Vagina (tissue), 2 donors: ENCODE measurements at regions not wholly inside any gene's neighbourhood (a gene's known extent, or its start where the extent isn't known, plus 50 kb on each side); places are given as distances from the start of the nearest gene placed in this dataset.

Source experiments
- DNase-seq, 2 donors: peaks; one replicate each; pipeline ENCODE4 v3.0.0-alpha.2; 2017; ENCODE audit errors: extremely low spot score in 2 of 2
- H3K27ac ChIP-seq: fragments of 200-600 bp; sonication (generic); one replicate; pipeline ENCODE4 v1.5.1; 2019
- H3K27me3 ChIP-seq: fragments of 200-600 bp; sonication (generic); one replicate; pipeline ENCODE4 v1.5.1; 2019
- H3K36me3 ChIP-seq, 2 donors: fragments of 200-600 bp; sonication (generic); one replicate each; pipeline ENCODE4 v1.5.1; 2017 to 2019
- H3K4me1 ChIP-seq: fragments of 200-600 bp; sonication (generic); one replicate; pipeline ENCODE4 v1.5.1; 2019
- H3K4me3 ChIP-seq, 2 donors: fragments of 200-600 bp; sonication (generic); 1 replicate in 1 of 2; 2 replicates in 1 of 2; pipeline ENCODE4 v1.5.1; 2016 to 2019
- H3K9me3 ChIP-seq: fragments of 200-600 bp; sonication (generic); one replicate; pipeline ENCODE4 v1.5.1; 2019
- POLR2A ChIP-seq, 2 donors: fragments of 450-650 bp; IDR thresholded peaks; one replicate each; pipeline ENCODE4 v1.6.1; 2017; ENCODE audit warnings: antibody characterized with exemption in 2 of 2, mild to moderate bottlenecking in 2 of 2, moderate library complexity in 2 of 2
- POLR2AphosphoS5 ChIP-seq, 2 donors: sonication (generic); formaldehyde crosslinking; IDR thresholded peaks; one replicate each; pipeline ENCODE4 v1.9.0; 2017; ENCODE audit warnings: antibody characterized with exemption in 2 of 2, mild to moderate bottlenecking in 2 of 2, low read depth in 1 of 2; ENCODE audit not compliant: insufficient read depth in 1 of 2
- intact Hi-C: fragments of 100-400 bp; cut with DNase I; formaldehyde crosslinking; loops from one replicate; pipeline ENCODE4 v1.15.1; 2023
- TF ChIP-seq, protein P1 (sequence below), 3 experiments: fragments of 450-650 bp in 2 of 3; fragments of 200-600 bp in 1 of 3; sonication (generic) in 1 of 3; IDR thresholded peaks; one replicate each; pipeline ENCODE4 v1.5.1; 2017 to 2019; ENCODE audit warnings: antibody characterized with exemption in 3 of 3, mild to moderate bottlenecking in 2 of 3, moderate library complexity in 2 of 3

DNA sequence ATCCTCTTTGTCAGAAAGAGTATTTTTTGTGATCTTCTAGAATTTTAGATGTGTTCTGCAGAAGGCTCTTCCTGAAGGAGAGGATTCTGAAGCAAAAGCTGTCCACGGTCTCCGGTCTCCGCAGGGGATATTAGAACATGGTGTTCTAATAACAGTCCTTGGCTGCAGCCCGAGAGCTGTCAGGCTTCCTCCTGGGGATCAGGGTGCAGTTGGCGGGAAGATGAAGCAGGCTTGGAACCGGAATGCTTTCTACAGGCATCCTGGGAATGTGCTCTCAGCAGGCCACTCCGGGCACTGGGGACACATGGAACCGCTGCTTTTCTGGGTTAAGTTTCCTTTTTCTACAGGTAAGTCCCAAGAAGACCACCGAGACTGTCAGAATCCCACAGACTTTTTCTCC lies 118.6 kb upstream of the PARD3 start:
- H3K4me3 ChIP-seq, result peak overlapping the region in 1 of 2 donors; percentile 26
- peaks cover 7% of the 10 kb centered on the region for H3K4me1 ChIP-seq
- no peaks in the 10 kb centered on the region for H3K9me3 ChIP-seq
- H3K36me3 ChIP-seq, result no peaks in the 10 kb centered on the region
- intact Hi-C loops, result no loop called here
- TF ChIP-seq, protein P1, sequence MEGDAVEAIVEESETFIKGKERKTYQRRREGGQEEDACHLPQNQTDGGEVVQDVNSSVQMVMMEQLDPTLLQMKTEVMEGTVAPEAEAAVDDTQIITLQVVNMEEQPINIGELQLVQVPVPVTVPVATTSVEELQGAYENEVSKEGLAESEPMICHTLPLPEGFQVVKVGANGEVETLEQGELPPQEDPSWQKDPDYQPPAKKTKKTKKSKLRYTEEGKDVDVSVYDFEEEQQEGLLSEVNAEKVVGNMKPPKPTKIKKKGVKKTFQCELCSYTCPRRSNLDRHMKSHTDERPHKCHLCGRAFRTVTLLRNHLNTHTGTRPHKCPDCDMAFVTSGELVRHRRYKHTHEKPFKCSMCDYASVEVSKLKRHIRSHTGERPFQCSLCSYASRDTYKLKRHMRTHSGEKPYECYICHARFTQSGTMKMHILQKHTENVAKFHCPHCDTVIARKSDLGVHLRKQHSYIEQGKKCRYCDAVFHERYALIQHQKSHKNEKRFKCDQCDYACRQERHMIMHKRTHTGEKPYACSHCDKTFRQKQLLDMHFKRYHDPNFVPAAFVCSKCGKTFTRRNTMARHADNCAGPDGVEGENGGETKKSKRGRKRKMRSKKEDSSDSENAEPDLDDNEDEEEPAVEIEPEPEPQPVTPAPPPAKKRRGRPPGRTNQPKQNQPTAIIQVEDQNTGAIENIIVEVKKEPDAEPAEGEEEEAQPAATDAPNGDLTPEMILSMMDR (IDR thresholded peaks at IDR 0.05), result no peak
- TF ChIP-seq POLR2AphosphoS5 (IDR thresholded peaks at IDR 0.05; ENCODE audit: insufficient read depth in 1 of 2, low read depth in 1 of 2), result peak in 1 of 2 donors; percentile 12
- no peak overlapping the region for H3K27ac ChIP-seq
- no peak for DNase-seq
- H3K27me3 ChIP-seq, result no peaks in the 10 kb centered on the region

DNA sequence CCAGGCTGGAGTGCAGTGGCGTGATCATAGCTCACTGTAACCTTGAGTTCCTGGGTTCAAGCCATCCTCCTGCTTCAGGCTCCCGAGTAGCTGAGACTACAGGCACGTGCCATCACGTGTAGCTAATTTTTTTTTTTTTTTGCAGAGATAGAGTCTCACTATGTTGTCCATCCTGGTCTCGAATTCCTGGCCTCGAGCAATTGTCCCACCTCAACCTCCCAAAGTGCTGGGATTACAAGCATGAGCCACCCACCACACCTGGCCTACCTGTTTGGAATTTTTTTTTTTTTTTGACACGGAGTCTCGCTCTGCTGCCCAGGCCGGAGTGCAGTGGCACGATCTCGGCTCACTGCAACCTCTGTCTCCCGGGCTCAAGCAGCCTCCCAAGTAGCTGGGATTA lies 117.1 kb upstream of the PARD3 start:
- intact Hi-C loops, result no loop called here
- Histone ChIP-seq H3K27me3 (no peaks in the 10 kb centered on the region), H3K4me3 (no peak overlapping the region), H3K9me3 (no peaks in the 10 kb centered on the region), H3K27ac (no peak overlapping the region), H3K36me3 (no peaks in the 10 kb centered on the region), H3K4me1 (peaks cover 7% of the 10 kb centered on the region)
- DNase-seq, result no peak
- TF ChIP-seq POLR2A (IDR thresholded peaks at IDR 0.05) (no peak), POLR2AphosphoS5 (IDR thresholded peaks at IDR 0.05; ENCODE audit: insufficient read depth in 1 of 2, low read depth in 1 of 2) (no peak)
- TF ChIP-seq, protein P1 (IDR thresholded peaks at IDR 0.05), result no peak

DNA sequence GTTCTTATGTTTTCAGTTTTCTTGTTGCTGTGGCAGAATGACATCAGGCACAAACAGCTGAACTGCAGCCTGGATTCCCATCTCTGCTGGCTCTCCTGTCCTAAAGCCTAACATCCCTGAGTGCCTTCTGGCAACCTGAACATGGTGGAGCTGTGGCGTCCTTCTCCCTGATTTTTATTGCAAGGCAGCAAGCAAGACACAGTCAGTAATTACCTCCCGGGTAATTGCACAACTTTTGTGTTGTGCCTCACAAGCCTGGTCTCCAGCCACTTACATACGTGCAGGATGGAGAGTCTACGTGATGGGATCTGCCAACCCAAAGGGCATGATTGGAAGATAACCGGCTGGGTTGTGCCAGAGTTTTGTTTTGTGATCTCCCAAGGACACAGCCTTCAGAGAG lies 116.1 kb upstream of the PARD3 start:
- intact Hi-C loops, result no loop called here
- no peak overlapping the region for H3K27ac ChIP-seq
- H3K4me1 ChIP-seq, result peaks cover 7% of the 10 kb centered on the region
- H3K36me3 ChIP-seq, result no peaks in the 10 kb centered on the region
- TF ChIP-seq, protein P1 (IDR thresholded peaks at IDR 0.05), result no peak
- TF ChIP-seq POLR2A (IDR thresholded peaks at IDR 0.05) (no peak), POLR2AphosphoS5 (IDR thresholded peaks at IDR 0.05; ENCODE audit: insufficient read depth in 1 of 2, low read depth in 1 of 2) (no peak)
- H3K27me3 ChIP-seq, result no peaks in the 10 kb centered on the region
- no peaks in the 10 kb centered on the region for H3K9me3 ChIP-seq
- H3K4me3 ChIP-seq, result no peak overlapping the region
- no peak for DNase-seq

DNA sequence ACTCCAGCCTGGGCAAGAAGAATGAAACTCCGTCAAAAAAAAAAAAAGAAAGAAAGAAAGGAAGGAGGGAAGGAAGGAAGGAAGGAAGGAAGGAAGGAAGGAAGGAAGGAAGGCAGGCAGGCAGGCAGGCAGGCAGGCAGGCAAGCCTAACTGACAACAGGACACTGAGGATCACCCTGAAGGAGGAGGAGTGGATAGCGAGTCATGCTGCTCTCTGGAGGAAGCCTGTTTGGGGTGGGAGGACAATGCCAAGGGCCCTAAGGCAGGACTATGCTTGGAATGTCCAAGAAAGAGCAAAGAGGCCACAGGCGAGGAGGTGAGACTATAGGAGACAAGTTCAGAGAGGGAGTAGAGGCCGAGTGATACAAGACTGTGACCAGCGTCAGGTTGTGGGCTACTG lies 107.0 kb upstream of the PARD3 start:
- no peaks in the 10 kb centered on the region for H3K27me3 ChIP-seq
- peaks cover 9% of the 10 kb centered on the region for H3K9me3 ChIP-seq
- H3K4me3 ChIP-seq, result no peak overlapping the region
- H3K4me1 ChIP-seq, result no peaks in the 10 kb centered on the region
- no peak overlapping the region for H3K27ac ChIP-seq
- no peak for DNase-seq
- TF ChIP-seq, protein P1 (IDR thresholded peaks at IDR 0.05), result no peak
- TF ChIP-seq POLR2AphosphoS5 (IDR thresholded peaks at IDR 0.05; ENCODE audit: insufficient read depth in 1 of 2, low read depth in 1 of 2) (no peak), POLR2A (IDR thresholded peaks at IDR 0.05) (no peak)
- no peaks in the 10 kb centered on the region for H3K36me3 ChIP-seq
- intact Hi-C loops, result no loop called here

DNA sequence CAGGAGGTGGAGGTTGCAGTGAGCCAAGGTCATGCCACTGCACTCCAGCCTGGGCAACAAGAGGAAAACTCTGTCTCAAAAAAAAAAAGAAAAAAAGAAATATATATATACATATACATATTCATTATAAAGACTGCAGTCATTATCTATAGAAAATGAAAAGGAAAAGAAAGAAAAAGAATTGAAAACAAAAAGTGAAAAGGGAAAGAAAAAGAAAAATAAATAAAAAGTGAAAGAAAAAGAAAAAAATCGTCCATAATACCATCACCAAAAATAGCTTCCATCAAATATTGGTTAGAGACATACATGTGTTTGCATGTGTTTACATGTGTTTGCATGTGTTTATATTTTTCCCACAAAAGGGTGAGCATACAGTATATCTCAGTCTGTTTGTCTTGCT lies 105.5 kb upstream of the PARD3 start:
- H3K27me3 ChIP-seq, result no peaks in the 10 kb centered on the region
- peaks cover 9% of the 10 kb centered on the region for H3K9me3 ChIP-seq
- H3K4me1 ChIP-seq, result no peaks in the 10 kb centered on the region
- DNase-seq, result no peak
- no peak overlapping the region for H3K27ac ChIP-seq
- TF ChIP-seq POLR2AphosphoS5 (IDR thresholded peaks at IDR 0.05; ENCODE audit: insufficient read depth in 1 of 2, low read depth in 1 of 2) (no peak), POLR2A (IDR thresholded peaks at IDR 0.05) (no peak)
- TF ChIP-seq, protein P1 (IDR thresholded peaks at IDR 0.05), result no peak
- intact Hi-C loops, result no loop called here
- no peak overlapping the region for H3K4me3 ChIP-seq
- H3K36me3 ChIP-seq, result no peaks in the 10 kb centered on the region
